NCI-H748 (cell line): ENCODE measurements at regions not wholly inside any gene's neighbourhood (a gene's known extent, or its start where the extent isn't known, plus 50 kb on each side); places are given as distances from the start of the nearest gene placed in this dataset.
"Not testable (repeated sequence)": the region's sequence is repeated elsewhere in the genome, so short reads cannot be mapped to it uniquely, and the experiment has no call there.

Source experiments
- DNase-seq: peaks from one replicate; lab custom pipeline; 2025; ENCODE audit not compliant: unreplicated experiment; lab: John Stamatoyannopoulos, UW

DNA sequence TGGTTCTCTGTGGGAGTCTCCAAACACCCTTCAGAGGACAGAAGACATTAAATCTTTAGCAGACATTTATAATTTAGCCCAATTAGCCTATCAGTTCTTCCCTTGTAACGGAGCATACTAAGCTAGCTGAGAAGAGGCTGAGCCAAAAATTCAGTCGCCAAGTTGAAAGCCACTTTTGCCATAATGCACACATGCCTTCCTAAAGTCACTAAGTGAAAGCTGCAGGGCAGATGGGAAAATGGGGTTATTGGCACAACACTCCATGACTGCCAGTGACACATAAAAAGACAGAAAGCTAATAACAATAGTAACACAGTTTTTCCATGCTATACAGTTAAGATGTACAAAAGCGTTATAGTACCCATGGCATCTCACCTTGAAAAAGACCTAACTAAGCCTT is 176.2 kb downstream of the DIRAS2 start:
- no peak for DNase-seq

DNA sequence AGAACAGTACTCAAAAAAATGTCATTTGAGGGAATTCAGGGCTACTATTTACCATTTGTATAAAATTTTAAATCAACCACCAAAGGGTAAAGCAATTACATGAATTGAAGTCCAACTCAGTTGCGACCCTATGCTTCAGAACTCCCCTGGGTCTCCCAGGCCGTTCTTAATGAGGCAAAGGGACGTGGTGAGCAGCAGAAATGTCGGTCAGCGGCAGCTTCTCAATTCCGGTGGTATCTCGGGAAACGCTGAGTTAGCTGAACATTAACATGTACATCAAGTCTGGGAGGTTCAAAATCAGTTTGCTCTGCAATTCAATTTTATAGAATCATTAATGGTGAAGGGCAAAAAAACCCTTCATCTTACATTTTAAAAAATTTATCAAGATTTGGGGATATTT is 173.2 kb downstream of the DIRAS2 start:
- no peak for DNase-seq

DNA sequence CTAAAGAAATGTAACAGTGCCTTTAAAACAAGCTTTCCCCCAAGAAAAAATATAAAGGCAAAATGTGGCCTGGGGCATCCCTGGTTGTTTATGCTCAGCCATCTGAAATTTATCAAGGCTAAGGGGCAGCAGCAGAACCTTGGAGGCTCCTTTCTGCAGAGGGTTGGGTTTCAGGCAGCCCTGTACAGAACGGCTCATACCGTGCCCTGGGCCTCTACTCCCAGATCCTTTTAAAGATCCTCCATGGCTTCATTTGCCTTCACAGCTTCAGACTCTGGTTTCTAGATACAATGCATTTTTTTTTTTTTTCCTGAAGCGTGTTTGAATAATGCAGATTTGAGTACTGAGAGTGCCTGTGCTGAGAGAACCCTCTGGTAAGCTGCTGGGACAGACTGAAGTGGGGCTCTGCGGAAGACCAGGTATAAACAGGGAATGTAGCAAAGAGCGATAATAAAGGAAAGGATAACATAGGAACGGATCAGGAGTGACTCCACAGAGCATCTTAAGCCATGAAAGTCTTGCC is 172.7 kb downstream of the DIRAS2 start:
- no peak for DNase-seq

DNA sequence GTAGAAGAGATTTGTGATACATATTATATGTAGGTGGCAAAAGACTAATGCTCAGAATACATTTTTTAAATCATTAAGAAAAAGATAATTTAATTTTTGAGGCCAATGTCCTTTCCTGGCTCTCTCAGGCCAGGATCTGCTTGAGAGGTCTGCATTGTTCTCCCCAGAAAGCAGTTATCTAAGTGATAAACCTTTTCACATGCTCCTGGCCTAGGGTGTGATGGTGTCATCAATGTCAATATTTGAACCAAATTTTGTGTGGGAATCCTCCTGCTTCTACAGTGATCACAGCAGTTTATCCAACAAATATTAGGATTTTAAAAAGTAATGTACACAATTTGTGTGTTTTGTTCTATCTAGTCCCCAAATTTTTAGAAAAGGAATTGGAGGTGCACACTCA is 166.6 kb downstream of the DIRAS2 start:
- DNase-seq = peak; percentile 52

DNA sequence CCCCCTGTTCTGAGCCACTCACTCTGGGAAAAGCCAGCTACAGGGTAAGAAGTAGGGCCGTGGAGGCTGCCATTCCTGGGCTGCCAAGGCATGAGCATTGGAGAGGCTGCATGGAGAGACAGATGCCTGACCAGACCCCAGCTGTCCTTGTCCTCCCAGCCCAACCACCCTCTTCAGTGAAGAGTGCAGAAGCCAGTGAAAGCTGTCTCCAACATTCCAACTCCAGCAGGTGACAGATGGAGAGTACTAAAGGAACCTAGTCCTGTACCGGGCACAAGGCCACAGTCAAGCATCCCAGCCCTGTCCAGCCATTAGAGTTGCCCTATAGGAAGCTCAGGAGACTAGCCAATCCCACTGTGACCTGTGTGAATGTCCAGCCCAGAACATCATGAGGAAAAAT is 165.1 kb downstream of the DIRAS2 start:
- DNase-seq = no peak

DNA sequence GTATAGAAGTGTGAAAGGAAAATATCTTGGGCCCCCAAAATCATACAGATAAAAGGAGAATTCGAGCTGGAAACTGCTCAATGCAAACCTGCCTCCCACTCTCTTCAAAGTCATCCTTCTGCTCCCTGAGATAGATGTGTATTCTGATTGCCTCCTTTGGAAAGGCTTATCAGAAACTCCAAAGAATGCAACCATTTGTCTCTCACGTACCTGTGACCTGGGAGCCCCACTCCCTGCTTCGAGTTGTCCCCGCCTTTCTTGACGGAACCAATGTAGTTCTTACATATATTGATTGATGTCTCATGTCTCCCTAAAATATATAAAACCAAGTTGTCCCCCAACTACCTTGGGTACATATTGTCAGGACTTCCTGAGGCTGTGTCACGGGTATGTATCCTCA is 163.8 kb downstream of the DIRAS2 start:
- no peak for DNase-seq

DNA sequence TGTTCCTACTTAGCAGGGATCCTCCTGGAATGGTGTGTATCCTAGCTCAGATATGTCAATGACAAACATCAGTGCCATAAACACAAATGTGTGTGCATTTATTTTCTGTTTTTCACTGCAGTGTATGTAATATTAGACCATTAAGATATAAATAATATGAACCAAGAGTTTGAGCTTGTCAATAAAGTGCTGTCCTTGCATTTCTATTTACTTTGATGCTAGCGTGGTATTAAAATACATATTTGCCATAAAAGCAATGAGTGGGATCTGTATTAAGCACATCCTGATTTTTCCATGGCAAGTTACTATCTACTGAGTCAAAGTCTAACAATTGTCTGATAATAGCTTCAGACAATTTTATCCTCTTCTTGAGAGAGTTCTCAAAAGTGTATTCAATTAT is 157.6 kb downstream of the DIRAS2 start:
- no peak for DNase-seq

DNA sequence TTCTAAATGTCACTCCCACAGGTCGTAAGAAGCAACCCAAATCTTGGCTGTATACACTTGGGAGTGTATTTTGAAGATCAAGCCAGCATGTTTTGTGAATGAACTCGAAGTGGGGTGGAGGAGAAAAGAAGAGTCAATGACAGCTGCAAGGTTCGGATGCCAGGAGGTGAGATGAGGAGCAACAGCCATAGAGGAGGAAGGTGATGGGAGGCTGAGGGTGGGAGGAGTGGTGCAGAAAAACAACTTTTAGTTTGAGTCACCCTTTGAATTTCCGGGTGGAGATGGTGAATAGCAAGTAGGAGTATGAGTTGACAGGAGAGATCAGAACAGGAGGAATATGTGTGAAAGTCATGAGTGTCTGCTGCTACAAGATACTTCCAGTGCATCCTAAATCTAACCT is 153.6 kb downstream of the DIRAS2 start:
- no peak for DNase-seq

DNA sequence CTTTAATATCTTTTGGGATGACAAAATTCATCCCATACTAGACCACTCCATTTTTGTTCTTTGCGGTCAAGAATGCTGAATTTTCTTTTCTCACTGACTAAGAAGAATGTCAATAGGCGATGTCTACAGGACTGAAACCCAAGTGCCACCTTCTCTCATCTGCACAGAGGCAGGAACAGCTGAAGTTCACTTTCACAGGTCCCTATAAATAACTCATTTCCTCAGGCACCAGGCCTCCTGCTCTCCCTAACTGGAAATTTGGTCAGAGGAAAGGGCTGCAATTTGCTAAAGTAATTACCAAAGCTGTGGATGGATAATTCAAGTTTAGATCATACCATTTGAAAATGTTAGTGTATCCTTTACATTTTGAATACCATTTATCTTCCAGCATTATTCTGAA is 142.9 kb downstream of the DIRAS2 start:
- no peak for DNase-seq

DNA sequence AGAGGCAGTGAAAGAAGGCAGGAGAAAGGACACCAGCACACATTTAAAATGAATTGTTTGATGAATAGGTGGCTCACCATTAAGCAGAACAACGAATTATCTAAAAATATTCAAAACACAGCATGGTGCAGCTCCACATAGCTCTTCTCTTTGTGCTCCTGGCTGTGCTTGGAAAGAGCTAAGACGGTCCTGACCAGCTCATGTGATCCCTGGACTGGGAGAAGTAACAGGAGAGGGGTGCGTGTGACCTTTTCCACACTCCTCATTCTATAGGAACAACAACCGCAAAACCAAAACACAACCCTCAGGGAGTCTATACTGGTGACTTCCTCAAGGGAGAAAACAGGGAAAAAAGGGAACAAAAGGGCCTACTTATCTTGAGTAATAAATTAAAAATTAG is 140.5 kb downstream of the DIRAS2 start:
- DNase-seq = no peak

DNA sequence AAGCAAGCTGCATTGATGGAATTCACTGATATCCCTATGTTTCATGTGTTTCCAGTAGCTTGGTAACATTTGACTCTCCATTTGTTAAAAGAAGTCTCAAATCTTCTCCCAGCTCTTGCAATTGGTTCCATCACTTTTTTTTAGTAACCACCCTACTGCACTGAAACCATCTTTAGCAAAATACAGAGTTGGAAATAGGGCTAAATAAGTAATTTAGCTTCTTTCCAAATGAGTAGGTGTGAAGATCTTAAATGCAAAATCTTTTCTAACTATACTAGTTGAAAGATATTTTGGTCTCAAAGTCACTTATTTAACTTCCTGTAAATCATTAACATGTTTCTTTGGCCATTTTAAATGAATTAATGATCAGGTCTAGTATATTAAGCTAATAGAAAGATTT is 138.1 kb downstream of the DIRAS2 start:
- no peak for DNase-seq

DNA sequence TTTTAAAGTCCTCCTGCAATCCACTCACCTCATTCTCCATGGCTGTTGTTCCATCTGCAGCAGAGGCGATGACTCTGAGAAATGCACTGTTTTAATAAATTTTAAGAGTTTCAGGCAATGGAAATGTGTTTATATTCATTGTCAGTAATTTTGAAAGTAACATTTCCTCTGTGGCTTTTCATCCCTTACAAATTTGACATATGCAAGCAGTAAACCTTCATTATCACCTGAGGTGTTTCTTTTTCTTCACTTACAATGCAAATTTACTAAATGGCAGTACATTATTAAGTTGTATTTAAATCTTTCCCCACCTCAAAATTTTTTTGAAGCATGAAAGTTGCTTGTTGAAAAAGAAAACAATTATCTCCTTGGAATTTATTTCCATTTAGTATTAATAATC is 136.9 kb downstream of the DIRAS2 start:
- no peak for DNase-seq

DNA sequence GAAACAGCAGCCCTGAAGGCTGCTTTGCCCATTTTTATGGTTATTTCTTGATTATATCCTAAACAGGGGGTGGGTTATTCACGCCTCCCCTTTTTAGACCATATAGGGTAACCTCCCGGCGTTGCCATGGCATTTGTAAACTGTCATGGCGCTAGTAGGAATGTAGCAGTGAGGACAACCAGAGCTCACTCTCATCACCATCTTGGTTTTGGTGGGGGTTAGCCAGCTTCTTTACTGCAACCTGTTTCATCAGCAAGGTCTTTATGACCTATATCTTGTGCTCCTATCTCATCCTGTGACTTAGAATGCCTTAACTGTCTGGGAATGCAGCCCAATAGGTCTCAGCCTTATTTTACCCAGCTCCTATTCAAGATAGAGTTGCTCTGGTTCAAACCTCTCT is 136.2 kb downstream of the DIRAS2 start:
- DNase-seq = not testable (repeated sequence)

DNA sequence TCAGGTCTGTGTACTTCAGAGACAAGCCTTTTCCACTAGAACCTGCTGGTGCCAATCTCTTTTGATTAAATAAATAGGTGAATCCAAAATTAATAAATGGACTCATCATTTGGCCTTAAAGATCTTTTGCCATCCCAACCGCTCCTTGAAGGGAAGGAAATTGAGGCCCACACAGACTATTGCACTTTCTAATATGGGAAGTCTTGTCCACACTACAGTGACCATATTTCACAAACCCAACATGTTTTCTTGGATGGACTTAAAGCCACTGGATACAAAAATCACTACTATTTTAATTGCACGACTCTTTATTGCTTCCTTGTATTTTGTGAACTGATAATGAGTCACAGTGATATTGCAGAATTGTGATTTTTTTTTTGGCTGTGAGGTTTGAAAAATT is 135.0 kb downstream of the DIRAS2 start:
- no peak for DNase-seq

DNA sequence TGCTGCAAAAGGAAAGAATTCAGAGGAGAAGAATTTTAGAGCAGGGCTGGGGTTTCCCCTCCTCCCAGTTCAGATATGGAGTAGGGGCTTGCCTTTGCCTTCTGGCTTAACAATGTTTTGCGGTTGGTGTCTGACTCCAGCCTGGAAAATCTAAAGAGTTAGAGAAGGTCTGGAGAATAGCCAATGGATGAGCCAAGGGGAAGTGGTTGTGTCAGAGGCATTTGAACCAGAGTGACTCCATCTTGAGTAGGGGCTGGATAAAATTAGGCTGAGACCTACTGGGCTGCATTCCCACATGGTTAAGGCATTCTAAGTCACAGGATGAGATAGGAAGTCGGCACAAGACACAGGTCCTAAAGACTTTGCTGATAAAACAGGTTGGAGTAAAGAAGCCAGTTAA is 133.7 kb downstream of the DIRAS2 start:
- no peak for DNase-seq

DNA sequence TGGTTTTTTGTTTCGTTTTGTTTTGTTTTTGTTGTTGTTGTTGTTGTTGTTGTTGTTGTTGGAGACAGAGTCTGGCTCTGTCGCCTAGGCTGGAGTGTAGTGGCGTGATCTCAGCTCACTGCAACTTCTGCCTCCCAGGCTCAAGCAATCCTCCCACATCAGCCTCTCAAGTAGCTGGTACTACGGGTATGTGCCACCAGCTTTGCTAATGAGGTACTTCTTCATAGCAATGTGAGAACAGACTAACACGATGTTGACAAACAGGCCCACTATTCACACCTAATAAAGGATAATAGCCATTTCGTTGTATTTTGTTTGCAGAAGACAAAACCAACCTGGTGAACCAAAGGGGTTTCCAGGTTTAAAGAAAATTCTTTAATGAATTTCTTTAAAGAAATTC is 130.9 kb downstream of the DIRAS2 start:
- DNase-seq = no peak

DNA sequence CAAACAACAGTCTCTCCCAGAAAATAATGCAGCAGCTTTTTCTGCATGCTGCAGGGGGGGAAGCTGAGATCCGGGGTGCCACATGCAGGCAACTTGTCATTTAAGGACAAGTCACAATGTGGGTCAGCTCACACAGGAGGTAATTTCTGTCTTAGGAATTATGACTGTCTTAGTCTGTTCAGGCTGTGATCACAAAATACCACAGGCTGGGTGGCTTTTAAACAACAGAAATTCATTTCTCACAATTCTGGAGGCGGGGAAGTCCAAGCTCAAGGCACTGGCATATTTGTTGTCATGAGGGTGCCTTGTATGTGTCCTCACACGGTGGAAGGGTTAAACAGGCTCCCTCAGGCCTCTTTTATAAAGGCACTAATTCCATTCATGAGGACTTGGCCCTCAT is 127.7 kb downstream of the DIRAS2 start:
- DNase-seq = no peak

DNA sequence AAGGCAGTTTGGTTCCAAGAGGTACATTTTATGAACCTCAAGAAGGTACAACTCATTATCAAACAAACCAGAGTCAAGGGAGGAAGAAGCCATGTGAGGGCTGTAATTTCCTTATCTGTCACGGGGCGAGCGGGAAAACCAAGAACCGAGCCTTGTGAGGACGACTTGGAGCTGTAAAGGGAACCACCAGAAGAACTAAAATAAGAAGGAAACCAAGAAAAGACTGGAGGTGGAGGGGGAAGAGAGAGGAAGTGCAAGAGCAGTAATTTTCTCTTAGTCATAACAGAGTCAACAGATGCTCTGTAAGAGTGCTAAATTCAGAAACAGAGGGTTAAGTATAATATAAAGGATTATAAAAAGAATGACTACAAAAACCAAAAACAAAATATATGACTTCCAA is 127.1 kb downstream of the DIRAS2 start:
- no peak for DNase-seq

DNA sequence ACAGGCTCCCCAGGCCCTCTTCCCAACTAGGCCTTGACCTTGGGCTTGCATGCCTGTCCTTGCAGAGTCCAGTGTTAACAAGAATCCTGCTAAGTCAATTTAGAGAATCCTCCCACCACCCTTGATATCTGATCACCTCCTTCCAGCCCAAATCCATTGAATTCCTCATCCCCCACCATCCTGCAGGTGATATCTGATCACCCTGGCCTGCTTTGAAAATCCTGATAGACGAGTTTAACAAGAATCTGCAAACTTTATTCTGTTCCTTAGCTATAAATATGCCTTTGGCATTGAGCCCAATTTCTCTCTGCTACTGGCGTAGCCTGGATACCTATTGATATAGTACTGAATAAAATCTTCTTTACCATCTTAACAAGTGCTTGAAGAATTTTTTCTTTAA is 125.5 kb downstream of the DIRAS2 start:
- peak; percentile 60 for DNase-seq

DNA sequence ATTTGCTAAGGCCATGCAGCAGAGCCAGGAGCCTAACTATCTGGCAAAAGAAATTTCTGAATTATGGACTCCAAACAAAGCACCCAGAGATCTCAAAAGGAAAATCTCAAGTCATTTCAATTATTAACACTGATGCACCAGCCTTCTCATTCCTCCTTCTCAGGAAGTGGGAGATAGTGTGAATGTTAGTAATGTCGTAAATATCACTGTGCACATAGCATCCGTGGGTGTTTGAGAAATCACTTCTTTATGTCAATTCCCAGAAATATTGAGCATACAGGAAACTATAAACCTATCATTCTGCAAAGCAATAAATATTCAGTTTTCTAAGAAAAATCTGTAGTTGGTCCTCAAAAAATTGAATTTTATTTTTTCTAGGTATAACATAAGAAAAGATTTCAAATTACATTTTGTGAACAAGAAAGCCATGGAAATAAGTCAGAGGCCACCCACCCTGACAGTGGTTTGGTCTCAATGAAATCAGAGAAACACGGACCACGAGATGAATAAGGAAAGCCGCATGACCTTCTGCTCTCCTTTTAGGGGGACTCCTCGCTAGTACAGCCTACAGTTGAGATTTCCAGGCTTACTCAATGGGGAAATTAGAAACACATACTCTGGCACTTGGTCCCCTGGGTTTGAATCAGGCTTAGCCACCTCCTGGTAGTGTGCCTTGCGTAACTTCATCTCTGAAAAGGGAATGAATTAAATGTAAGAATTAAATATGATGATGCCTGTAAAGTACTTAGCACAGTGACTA is 120.6 kb downstream of the DIRAS2 start:
- DNase-seq = no peak

DNA sequence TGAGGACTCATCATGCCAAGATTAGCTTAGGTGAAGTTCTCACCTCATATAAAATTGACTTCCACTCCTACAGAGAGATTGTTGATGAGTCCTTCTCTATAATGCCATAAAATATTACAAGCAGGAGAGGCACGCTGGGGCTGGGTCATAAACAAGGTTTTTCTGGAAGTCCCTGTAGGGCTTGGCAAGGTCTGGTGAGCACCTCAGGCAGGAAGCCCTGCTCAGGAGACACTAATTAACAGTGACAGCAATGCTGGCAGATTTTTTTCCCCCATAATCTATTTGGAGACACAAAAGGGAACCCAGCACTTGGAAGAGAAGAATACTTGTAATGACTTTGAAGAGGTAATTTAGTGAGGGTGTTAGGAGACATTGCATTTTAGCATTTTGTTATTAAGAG is 118.7 kb downstream of the DIRAS2 start:
- no peak for DNase-seq

DNA sequence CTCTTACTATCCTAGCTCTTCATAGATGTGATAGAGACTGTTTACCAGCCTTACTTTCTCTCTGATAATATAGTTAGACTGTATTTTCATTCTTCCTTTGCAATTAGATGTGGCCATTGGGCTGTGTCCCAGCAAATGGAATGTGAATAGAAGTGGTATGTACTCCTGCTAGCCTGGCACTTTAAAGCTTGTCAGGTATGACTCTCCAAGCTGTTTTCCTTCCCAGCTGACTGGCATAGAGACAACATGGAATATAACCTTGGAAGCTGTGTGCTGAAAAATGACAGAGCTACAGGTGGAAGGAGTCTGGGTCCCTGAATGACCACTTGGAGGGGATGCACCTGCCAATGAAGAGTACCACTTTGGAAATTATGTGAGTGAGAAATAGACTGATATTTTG is 116.2 kb downstream of the DIRAS2 start:
- DNase-seq = peak; percentile 14

DNA sequence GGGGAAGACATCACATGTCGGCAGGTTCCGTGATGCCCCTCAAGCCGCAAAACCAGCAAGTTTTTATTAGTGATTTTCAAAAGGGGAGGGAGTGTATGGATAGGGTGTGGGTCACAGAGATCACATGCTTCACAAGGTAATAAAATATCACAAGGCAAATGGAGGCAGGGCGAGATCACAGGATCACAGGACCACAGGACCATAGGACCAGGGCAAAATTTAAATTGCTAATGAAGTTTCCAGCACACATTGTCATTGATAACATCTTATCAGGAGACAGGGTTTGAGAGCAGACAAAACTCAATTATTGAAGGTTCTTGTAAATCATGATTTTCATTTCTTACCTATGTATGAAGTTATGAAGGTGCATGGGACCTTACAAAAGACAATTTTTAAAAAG is 106.5 kb downstream of the DIRAS2 start:
- DNase-seq = not testable (repeated sequence)
